ENCODE measurements at regions not wholly inside any gene's neighbourhood (a gene's known extent, or its start where the extent isn't known, plus 50 kb on each side); places are given as distances from the start of the nearest gene placed in this dataset.

- ChIA-PET CTCF (ENCODE audit: low intra/inter-chr PET ratio) (no interaction called here), POLR2A (no interaction called here)
- ATAC-seq = no peak
- Histone ChIP-seq H3K4me3 (no peak overlapping the region), H3K4me1 (replicated peaks in 1 of 2; ENCODE audit: control insufficient read depth in 2 of 2, insufficient read depth in 2 of 2, low read length in 2 of 2) (no peaks in the 10 kb centered on the region), H3K9me1 (ENCODE audit: control insufficient read depth, insufficient read depth, low read length) (no peaks in the 10 kb centered on the region), H3K27ac (ENCODE audit: extremely low read depth, low read depth, low read length) (no peak overlapping the region), H3K27me3 (ENCODE audit: control insufficient read depth in 2 of 2, insufficient read depth in 2 of 2, low read length in 2 of 2) (no peaks in the 10 kb centered on the region), H3K4me2 (ENCODE audit: insufficient read depth, low read length) (no peak overlapping the region), H2AFZ (ENCODE audit: low read depth, low read length) (no peak overlapping the region), H3K36me3 (ENCODE audit: control insufficient read depth, insufficient read depth, low read length) (no peaks in the 10 kb centered on the region), H3K9me3 (replicated peaks; ENCODE audit: control insufficient read depth, insufficient read depth, low read depth, low read length) (no peaks in the 10 kb centered on the region), H3K79me2 (ENCODE audit: control insufficient read depth, insufficient read depth, low read length) (no peaks in the 10 kb centered on the region), H4K20me1 (replicated peaks; ENCODE audit: control insufficient read depth, insufficient read depth, low read length) (no peaks in the 10 kb centered on the region), H3K9ac (ENCODE audit: insufficient read depth in 1 of 2, low read depth in 2 of 2, low read length in 2 of 2) (no peak overlapping the region)
- intact Hi-C loops (cut with micrococcal nuclease) (no loop called here), in situ Hi-C loops (cut with MboI) (no loop called here)
- WGBS (ENCODE audit: insufficient coverage, low coverage, missing lambda C conversion rate) = 5% methylated on average over 2 of the region's 2 CpGs
- no peak for FAIRE-seq
- no peak for DNase-seq (ENCODE audit: extremely low read depth in 1 of 4, low spot score in 3 of 4)
- TF ChIP-seq GATA2 (CRISPR knock-in tag; IDR thresholded peaks at IDR 0.05) (no peak), MTA1 (IDR thresholded peaks at IDR 0.05; ENCODE audit: borderline replicate concordance) (no peak), DACH1 (IDR thresholded peaks at IDR 0.05; ENCODE audit: partially characterized antibody) (no peak), MCM7 (IDR thresholded peaks at IDR 0.05) (no peak), CREM (IDR thresholded peaks at IDR 0.05; ENCODE audit: low read depth) (no peak), BACH1 (tag; IDR thresholded peaks at IDR 0.05) (no peak), NRF1 (conservative IDR thresholded peaks at IDR 0.05 in 1 of 2, IDR thresholded peaks at IDR 0.05 in 1 of 2) (no peak), PHF20 (IDR thresholded peaks at IDR 0.05; ENCODE audit: partially characterized antibody) (no peak), ZNF717 (CRISPR knock-in tag; IDR thresholded peaks at IDR 0.05) (no peak), IRF2 (CRISPR knock-in tag; IDR thresholded peaks at IDR 0.05) (no peak), HMG20A (CRISPR knock-in tag; conservative IDR thresholded peaks at IDR 0.05) (no peak), CHD2 (IDR thresholded peaks at IDR 0.05; ENCODE audit: low read depth, low read length) (no peak), PPARD (CRISPR knock-in tag; IDR thresholded peaks at IDR 0.05) (no peak)
- no TSS peak for BruUV-seq (replicated peaks)
Measured at GRCh38 chr5:119820608-119821007, 191.2 kb downstream of the FAM170A start.

Measured in K562 (cell line).